GM19395 (cell line): ENCODE measurements at regions not wholly inside any gene's neighbourhood (a gene's known extent, or its start where the extent isn't known, plus 50 kb on each side); places are given as distances from the start of the nearest gene placed in this dataset.
"Not testable (repeated sequence)": the region's sequence is repeated elsewhere in the genome, so short reads cannot be mapped to it uniquely, and the experiment has no call there.

Experiments used
- ATAC-seq: cut with Tn5 transposase; IDR thresholded peaks from one replicate; pipeline ENCODE4 v1.9.1; 2021; ENCODE audit warnings: mild to moderate bottlenecking, moderate library complexity; ENCODE audit not compliant: unreplicated experiment

DNA sequence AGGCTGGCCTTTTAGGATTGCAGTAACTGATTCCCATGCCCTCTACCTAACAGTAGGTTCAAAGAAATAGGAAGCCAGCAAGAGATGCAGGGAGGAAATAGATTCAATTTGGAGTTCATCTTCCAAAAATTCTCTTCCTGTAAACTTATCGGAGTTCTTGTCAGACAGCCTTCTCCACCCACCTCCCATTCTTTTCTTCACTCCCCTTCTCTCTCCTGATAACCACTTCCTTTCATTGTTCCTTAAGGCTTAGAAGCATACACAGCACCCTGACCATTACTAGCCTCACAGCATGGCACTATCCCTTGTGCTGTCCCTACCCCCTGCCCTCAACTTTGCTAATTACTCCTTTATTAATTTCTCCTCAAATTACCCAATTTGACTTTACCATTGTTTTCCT is 130.4 kb upstream of the ADAMTS9 start:
- ATAC-seq, result no peak

DNA sequence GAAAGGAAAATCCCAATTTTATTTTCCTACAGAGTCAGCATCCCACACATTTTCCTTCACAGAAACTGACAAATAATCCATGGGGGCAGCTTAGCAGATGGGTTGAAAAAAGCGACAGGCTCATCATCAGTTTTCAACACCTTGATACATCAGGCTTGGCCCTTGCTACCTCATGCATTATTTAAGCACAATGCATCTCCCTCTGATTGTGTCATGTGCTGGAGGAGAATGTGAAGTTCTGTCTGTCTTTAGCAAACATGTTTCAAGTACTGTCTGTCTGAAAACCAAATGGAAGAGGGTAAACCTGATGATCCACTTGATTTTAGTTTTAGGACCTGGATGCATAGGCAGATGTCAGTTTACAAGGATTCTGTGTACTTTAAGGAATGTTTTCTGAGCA is 128.6 kb upstream of the ADAMTS9 start:
- ATAC-seq, result no peak

DNA sequence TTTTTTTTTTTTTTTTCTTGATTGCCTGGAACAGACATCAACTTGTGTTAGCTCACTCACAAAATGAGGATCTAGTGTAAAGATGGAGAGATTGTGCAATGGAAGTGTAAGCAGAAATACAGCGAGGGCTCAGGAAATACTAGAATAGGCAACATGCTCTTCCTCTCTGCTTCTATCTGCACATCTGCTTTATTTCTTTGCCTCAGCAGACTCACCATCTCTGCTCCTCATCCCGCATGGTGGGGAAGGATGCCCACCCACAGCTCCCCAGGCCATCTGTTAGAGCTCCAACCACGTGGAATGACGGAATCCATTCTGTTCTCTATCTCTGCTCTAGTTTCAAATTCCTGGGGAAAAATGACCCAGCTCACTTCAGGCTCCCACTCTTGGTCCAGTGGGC is 128.0 kb upstream of the ADAMTS9 start:
- ATAC-seq, result no peak

DNA sequence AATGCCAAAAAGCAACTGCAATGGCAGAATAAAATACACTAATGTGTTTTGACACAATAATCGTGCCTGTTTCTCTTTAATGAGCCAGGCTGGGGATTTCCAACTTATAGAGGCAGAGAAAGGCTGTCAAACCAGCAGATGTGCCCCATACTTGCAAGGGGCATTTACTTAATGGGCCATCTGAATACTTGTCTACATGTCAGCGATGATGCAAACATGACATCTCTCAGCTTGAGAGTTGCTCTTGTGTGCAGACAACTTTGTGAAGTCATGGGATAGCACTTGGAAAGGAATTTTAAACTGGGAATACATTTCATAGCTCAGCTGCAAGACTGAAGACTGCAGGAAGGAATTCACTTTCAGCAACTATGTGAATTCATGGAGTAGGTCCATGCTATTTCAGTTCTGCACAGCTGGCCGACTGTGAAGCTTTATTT is 127.4 kb upstream of the ADAMTS9 start:
- no peak for ATAC-seq

DNA sequence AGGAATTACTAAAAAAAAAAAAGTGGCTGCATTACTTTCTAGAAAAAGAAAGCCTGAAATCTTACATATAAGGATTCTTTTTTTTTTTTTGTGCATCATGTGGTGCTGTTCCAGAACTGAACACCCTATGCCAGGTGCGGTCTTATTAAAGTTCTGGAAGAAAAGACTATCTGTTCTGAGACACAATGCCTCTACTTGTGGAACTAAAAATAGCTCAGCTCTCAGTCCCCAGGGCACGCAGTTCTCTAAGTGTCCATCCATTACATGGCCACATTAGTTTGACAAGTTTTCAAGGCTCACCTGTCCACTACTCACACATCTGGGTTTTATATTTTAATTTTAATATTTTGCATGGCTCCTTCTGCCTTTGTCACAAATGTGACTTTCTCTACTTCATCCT is 126.6 kb upstream of the ADAMTS9 start:
- ATAC-seq, result no peak

DNA sequence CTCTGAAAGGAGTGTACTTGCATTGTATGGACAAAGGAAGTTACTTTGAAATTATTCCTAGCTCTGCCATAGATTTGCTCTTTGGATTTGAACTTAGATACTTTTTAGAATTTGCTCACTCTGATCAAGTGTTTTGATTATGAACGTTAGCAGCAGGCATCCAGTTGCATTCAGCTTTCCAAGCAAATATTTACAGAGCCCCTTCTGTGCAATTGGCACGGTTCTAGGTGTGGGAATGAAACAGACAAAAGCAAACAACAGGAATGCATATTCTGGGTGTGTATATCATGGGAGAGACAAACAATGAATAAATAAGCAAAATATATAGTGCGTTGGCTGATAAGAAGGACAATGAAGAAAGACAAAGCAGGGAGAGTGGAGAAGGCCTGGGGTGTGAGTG is 125.5 kb upstream of the ADAMTS9 start:
- ATAC-seq, result no peak

DNA sequence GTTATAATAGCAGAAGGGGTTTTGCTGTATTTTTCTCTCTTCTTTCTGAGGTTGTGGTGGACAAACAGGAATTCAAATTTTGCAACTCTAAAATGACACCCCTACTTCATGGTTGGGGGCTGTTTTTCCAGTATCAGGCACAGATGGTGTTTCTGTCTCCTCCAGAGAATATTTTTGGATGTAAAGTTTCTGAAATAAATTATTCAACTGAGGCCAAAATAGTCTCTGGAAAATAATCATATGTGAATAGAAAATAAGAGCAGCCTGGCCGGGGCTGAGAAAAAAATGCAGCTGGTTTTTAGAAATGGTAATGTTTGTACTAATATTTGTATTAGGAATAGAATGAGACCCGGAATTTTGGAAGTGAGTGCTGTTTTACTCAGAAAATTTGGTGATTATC is 121.3 kb upstream of the ADAMTS9 start:
- no peak for ATAC-seq

DNA sequence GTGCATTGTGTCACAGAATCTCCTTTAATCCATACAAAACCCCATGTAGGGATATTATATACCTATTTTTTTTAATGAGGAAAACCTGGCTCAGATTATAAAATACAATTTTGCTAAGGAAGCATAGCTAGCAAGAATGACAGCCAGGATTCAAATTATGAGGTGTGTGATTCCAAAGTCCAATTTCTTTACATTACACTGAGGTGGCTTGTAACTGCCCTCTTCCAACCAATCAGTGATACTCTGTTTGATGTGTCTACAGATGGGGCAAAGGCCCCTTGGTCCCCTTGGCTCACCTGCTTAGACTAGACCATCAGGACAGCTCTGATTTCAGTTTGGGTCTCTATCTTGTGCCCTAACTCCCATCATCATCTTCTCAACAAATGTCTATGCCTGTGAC is 120.3 kb upstream of the ADAMTS9 start:
- no peak for ATAC-seq

DNA sequence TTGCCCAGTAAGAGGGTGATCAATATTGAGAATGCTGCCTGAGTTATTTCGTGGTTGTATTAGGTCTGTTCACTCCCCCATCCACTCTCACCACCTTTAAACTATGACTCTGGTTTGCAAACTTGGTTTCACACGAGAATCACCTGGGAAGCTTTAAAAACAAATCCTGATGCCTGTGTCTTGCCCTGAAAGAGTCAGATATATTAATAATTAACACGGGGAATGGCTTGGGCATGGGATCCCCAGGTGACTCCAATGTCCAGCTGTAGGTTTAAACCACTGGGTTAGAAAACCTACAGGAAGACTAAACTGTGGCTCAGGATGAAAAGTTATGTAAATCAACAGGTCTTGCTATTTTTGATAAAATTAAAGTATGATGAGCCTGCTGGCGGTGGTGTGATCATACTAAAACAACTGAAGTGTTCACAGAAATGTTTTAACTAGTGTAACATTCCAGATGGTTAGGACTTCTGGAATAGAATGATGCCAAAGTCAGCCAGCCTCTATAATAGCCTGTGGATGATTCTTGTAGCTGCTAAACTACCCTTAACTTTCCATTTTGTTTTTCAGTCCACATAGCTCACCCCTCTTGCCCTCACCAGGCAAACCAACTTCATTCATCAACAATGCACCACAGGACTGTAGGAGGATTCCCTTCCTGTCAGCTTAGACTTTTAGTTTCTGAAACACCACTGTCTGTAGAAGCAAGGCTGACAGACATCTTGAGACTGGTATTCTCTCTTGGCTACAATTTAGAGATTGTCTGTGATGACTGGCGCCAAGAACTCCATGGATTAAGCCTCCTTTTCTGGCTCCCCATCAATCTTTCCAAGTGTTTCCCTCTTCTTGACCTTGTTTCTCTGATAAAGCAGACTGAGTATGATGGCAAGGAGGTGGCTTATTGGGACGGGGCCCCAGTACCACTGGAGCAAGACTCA is 119.1 kb upstream of the ADAMTS9 start:
- ATAC-seq, result no peak

DNA sequence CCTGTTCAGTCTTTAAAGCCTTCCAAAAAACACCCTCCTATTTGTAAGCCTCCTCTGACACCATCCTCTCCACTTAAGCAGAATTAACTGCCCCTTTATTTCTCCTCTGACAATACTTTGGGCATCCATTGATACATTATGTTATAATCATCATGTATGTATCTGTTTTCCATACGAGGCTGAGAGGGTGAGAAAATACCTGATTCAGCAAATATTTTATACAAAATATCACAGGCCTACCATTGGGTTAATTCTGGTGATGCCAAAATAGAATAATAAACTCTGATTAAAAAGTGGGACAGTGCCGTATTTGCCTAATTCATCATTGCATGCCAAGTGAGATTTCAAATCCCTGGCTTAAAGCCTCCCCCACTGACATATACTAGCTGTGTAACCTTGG is 118.2 kb upstream of the ADAMTS9 start:
- ATAC-seq, result no peak

DNA sequence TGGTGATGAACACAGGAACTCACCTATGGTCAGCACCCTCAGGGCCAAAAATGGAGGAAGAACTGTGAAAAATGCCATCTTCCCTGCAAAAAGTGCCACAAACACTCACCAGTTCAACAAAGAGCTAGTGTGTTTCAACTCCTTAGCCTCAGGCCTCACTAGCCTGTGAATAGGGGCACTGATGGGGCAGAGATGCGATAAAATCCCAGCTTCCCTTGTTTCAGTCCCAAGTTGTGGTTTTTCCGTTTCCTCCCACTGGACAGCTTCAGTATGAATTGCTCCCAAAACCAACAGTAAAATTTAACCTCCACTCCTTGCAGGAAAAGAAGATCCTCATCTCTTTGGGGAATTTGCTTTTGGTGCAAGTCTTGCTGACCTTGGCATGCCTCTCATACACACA is 117.4 kb upstream of the ADAMTS9 start:
- no peak for ATAC-seq

DNA sequence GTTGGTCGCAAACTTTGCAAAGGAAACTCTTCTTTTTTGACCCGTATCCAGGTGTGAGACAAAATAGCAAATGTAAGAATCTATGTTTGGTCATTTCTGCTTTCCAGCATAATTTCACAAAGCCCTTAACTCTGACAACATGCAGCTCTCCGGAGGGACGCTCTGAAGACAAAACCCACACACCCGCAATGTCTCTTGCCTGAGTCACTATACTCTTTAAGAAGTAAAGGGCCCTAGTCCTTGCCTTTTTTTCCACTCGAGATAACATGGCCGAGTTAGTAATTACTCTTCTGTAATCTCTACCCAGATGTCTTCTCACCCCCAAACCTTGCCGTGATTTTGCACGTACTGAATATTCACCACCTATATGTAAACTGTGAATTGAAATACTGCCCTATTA is 115.7 kb upstream of the ADAMTS9 start:
- ATAC-seq, result no peak

DNA sequence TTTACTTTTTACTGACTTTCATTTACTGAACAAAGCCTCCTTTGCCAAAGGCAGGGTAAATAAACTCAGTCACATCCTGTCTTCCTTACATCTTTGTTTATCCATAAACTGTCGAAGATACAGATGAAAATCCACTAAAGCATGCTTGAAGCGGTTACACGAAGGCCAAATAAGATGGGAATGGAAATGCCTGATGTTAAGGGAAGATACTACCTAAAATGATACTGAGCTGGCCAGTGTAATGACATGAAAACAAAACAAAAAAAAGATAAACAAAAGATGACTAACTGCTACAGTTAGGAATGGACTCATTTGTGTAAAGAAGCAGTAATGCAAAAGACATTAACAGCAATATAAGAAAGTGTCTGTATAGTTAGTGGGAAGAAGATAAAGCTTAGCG is 114.7 kb upstream of the ADAMTS9 start:
- ATAC-seq, result no peak

DNA sequence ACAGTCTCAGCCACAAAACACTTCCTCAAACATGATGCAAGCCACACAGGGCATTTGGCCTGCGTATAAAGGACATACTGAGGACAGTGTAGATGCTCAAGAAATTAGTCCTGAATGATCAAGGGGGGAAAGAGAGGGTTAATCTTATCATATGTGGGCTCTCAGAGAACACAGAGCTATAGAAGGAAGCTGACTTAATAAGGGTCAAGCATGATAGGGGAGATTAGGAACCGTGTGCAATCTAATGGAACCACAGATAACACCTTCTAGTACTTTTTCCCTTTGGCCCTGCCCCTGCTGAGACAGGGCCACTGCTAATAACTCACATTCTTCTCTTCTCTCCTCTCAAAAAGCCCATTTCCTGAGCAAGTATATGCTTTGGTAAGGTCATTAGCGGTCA is 114.1 kb upstream of the ADAMTS9 start:
- ATAC-seq, result no peak

DNA sequence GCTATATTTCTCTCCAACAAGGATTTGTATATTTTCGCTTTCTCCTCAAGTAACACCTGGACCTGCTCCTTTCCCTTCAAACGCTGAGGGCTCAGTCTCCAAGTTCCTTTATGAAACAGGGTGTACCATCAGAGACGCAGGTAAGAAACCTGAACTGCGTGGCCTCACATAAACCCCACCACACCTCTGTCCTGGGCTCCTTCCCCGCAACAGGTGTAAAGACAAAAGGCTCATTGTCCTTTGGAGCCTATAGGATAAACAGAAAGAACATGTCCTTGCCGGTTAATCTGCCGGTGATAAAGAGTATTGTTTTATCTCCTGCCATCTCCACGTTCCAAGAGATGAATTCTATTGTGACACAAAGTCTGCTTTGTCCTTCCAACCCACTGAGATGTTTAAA is 111.8 kb upstream of the ADAMTS9 start:
- ATAC-seq, result no peak

DNA sequence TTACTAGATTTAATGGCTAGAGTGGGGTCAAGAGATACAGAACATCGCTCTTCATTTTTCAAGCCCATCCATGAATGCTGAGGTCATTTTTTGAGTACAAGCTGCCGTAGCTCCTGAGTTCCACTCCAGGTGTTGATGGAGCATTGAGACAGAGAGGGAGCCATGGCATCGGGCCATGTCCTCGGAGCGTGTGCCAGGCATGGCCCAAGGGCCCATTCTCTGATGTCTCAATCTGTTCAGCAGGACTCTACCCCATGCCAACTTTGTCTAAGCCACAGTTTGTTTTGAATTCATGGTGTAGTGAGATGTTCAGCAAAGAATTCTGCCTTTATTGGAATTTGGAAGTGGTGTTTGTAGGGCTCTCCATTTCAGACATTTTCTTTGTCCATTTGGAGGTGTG is 110.5 kb upstream of the ADAMTS9 start:
- ATAC-seq, result no peak

DNA sequence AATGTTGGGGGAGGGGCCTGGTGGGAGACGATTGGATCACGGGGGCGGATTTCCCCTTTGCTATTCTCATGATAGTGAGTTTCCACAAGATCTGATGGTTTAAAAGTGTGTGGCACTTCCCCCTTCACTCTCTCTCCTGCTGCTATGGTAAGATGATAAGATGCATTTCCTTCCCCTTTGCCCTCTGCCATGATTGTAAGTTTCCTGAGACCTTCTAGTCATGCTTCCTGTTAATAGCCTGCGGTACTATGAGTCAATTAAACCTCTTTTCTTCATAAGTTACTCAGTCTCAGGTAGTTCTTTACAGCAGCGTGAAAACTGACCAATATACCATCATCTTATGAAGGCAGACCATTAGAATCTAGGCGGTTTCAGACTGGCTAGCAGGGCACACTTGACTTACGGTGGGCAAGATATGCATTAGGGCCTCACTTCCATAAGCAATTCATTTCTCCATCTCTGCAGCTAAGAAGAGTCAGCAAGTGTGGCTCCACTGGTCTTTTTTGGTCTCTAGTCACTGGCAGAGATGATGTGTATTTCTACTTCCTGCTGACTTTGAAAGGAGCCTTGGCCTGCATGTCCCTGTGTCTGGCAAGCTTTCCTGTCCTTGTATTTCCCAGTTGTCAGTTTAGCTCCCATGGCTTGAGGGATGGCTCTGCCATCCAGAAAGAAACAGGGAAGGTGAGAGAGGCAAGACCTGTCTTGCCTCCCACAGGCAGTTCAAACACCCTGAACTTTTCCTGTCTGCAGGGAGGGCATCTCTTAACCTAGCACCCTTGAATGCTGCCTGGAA is 109.0 kb upstream of the ADAMTS9 start:
- no peak for ATAC-seq

DNA sequence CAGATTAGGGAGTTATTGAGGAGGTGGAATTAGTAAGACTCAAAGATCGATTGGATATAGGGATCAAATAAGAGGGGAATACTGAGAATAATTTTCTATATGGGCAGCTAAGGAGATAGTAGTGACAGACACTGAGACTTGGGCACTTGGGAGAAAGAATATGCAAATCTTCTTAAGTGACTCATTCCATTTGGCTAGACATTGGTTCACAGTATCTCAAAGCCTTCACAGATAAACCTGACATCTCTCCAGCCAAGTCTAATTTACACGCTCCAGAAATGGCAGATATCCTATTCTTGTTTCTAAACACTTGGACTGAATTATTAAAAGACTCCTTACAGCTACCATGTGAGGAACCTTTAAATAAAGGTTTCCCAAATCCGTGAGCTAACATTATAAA is 104.6 kb upstream of the ADAMTS9 start:
- ATAC-seq, result no peak

DNA sequence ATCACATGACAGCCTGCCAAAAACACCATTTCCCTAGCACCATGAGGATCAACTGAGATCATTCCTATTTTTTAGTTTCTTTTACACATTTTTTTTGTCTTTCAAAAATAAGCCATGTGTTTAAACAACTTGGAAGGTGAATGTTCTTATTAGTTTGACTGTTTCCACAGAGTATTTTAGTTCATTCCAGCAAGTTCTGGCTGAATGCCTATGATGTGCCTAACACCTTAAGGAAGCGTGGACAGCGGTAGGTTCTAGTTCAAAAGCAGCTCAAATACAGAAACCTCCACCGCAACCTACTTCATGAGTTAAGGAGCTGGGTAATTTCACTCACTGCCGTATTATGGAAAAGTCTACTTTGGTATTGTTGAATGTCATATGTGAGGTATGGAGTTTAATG is 101.3 kb upstream of the ADAMTS9 start:
- no peak for ATAC-seq

DNA sequence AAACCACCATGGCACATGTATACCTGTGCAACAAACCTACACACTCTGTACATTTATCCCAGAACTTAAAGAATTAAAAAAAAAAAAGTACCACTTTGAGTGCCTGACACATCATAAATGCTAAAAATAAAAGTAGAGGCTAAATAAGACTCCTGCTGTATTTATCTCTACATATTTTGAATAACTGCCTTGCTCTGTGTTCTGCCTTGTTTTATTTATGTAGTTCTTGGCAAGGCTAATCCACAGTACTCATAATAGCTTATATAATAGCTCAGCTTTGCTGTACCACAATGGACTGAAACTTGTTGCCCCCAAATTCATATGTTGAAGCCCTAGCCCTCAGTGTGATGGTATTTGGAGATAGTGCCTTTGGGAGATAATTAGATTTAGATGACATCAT is 95.4 kb upstream of the ADAMTS9 start:
- ATAC-seq, result no peak

DNA sequence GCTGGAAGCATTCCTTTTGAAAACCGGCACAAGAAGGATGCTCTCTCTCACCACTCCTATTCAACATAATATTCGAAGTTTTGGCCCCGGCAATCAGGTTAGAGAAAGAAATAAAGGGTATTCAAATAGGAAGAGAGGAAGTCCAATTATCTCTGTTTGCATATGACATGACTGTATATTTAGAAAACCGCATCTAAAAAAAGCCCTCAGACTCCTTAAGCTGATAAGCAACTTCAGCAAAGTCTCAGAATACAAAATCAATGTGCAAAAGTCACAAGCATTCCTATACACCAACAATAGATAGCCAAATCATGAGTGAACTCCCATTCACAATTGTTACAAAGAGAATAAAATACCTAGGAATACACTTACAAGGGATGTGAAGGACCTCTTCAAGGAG is 93.1 kb upstream of the ADAMTS9 start:
- ATAC-seq, result not testable (repeated sequence)

DNA sequence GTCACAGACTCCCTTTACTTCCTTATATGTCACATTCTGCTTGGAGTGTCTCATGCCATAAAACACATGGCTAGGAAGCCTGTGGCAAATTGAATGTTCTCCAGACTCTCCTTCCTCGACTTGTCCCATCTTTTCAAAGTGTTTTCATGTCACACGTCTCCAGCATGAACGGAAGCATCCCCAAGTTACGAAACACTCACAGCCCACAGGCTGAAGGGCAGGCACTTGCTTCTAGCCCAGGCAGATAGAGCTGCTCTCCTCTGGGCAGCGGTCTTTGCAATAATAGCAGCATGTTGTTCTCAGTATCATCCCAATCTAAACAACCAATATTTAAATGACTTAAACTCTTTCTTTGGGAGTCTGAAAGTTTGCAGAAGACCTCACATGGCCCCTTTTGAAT is 85.3 kb upstream of the ADAMTS9 start:
- ATAC-seq, result no peak
